Natural killer cell (primary cell): ENCODE measurements at regions not wholly inside any gene's neighbourhood (a gene's known extent, or its start where the extent isn't known, plus 50 kb on each side); places are given as distances from the start of the nearest gene placed in this dataset.

Experiments
- ATAC-seq, 3 donors: fragments of 150-1000 bp in 2 of 3; fragments of 200-7000 bp in 1 of 3; cut with Tn5 transposase; 1 replicate in 1 of 3; 2 replicates in 2 of 3; pipeline ENCODE4 v1.10.0; 2021; ENCODE audit warnings: mild to moderate bottlenecking in 2 of 3, moderate library complexity in 2 of 3
- DNase-seq, 2 donors: peaks; one replicate each; pipeline versions ENCODE4 v3.0.0 to v3.0.0-alpha.2; 2013 to 2021; ENCODE audit warnings: mixed read lengths in 1 of 2
- H3K27ac ChIP-seq: one replicate; pipeline ENCODE4 v1.5.1; 2013; ENCODE audit warnings: mild to moderate bottlenecking, low read length
- H3K27me3 ChIP-seq: one replicate; pipeline ENCODE4 v1.6.1; 2013; ENCODE audit warnings: low read length; ENCODE audit not compliant: control insufficient read depth, insufficient read depth
- H3K36me3 ChIP-seq: one replicate; pipeline ENCODE4 v1.6.1; 2013; ENCODE audit warnings: low read length; ENCODE audit not compliant: control insufficient read depth, insufficient read depth
- H3K4me1 ChIP-seq: one replicate; pipeline ENCODE4 v1.6.1; 2013; ENCODE audit warnings: low read length; ENCODE audit not compliant: control insufficient read depth, insufficient read depth
- H3K4me3 ChIP-seq: one replicate; pipeline ENCODE4 v1.5.1; 2013; ENCODE audit warnings: low read length
- H3K9me3 ChIP-seq: one replicate; pipeline ENCODE4 v1.6.1; 2013; ENCODE audit warnings: low read length; ENCODE audit not compliant: control insufficient read depth, insufficient read depth
- H3K27ac Mint-ChIP-seq, 2 donors: one replicate each; pipeline ENCODE4 v1.8.0; 2022; ENCODE audit warnings: mild to moderate bottlenecking in 2 of 2, mixed read lengths in 2 of 2, moderate library complexity in 1 of 2
- H3K27me3 Mint-ChIP-seq, 2 donors: one replicate each; pipeline ENCODE4 v1.8.0; 2022; ENCODE audit warnings: low read depth in 2 of 2, mixed read lengths in 2 of 2
- H3K36me3 Mint-ChIP-seq: one replicate; pipeline ENCODE4 v1.8.0; 2022; ENCODE audit warnings: mixed read lengths
- H3K4me1 Mint-ChIP-seq, 2 donors: one replicate each; pipeline ENCODE4 v1.8.0; 2022; ENCODE audit warnings: mixed read lengths in 2 of 2
- H3K4me3 Mint-ChIP-seq: one replicate; pipeline ENCODE4 v1.8.0; 2022; ENCODE audit warnings: mild to moderate bottlenecking, moderate library complexity, mixed read lengths
- H3K9me3 Mint-ChIP-seq, 2 donors: one replicate each; pipeline ENCODE4 v1.8.0; 2022; ENCODE audit warnings: mixed read lengths in 2 of 2
- WGBS: methylation state at CpG from one replicate; pipeline ENCODE4 v1.1.7; 2013; ENCODE audit warnings: missing lambda C conversion rate; ENCODE audit not compliant: insufficient coverage; 5-methylcytosine and 5-hydroxymethylcytosine counted together
- intact Hi-C: fragments of 100-400 bp; cut with micrococcal nuclease; formaldehyde crosslinking; loops from one replicate; pipeline ENCODE4 v1.14.2; 2022
- TF ChIP-seq, protein P1 (sequence below): fragments of 200-600 bp; IDR thresholded peaks from one replicate; pipeline ENCODE4 v1.8.0; 2022; ENCODE audit warnings: antibody characterized with exemption

DNA sequence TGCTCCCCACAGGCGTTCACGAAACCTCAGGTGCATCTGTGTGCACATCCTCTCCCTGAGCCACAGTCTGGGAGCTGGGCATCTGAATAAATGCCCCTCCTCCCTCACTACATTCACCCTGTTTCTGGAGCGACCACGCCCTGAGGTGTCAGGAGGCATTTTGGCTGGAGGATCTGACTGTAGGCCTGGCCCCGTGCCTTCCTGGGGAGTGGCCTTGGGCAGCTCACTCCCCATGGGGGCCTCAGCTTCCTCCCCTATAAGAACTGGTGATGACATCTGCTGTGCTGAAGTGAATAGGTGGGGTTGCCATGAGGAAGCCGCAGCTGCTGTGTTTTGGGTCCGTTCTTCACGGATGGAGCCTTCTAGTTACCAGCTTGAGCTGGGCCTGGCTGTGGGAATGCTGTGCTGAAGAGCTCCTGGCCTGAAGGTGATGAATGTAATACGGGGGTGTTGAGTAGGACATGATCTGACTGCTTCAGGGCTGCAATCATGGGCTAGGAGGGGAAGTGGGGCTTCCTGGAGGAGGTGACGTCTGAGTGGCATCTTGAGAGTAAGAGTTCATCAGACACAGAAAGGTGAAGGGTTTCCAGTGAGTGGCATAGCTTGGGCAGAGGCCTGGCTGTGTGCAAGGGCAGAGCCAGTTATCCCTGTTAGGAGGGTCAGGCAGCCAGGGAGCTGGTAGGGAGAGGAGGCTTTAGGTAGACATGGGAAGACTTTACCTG, 58.2 kb downstream of the GLI2 start:
- no peak for DNase-seq
- no peaks in the 10 kb centered on the region for H3K4me1 ChIP-seq
- H3K27ac Mint-ChIP-seq, result peak overlapping the region in 1 of 2 donors; percentile 30
- no peak overlapping the region for H3K27ac ChIP-seq
- no peak overlapping the region for H3K4me3 ChIP-seq
- H3K9me3 Mint-ChIP-seq, result no peaks in the 10 kb centered on the region
- ATAC-seq, result no peak
- H3K4me1 Mint-ChIP-seq, result no peaks in the 10 kb centered on the region
- H3K27me3 ChIP-seq, result no peaks in the 10 kb centered on the region
- intact Hi-C loops, result no loop called here
- H3K36me3 ChIP-seq, result no peaks in the 10 kb centered on the region
- TF ChIP-seq, protein P1, sequence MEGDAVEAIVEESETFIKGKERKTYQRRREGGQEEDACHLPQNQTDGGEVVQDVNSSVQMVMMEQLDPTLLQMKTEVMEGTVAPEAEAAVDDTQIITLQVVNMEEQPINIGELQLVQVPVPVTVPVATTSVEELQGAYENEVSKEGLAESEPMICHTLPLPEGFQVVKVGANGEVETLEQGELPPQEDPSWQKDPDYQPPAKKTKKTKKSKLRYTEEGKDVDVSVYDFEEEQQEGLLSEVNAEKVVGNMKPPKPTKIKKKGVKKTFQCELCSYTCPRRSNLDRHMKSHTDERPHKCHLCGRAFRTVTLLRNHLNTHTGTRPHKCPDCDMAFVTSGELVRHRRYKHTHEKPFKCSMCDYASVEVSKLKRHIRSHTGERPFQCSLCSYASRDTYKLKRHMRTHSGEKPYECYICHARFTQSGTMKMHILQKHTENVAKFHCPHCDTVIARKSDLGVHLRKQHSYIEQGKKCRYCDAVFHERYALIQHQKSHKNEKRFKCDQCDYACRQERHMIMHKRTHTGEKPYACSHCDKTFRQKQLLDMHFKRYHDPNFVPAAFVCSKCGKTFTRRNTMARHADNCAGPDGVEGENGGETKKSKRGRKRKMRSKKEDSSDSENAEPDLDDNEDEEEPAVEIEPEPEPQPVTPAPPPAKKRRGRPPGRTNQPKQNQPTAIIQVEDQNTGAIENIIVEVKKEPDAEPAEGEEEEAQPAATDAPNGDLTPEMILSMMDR, result no peak
- no peaks in the 10 kb centered on the region for H3K9me3 ChIP-seq
- WGBS, result 73% methylated on average over 10 of the region's 10 CpGs
- H3K4me3 Mint-ChIP-seq, result no peak overlapping the region
- no peaks in the 10 kb centered on the region for H3K36me3 Mint-ChIP-seq
- H3K27me3 Mint-ChIP-seq, result no peaks in the 10 kb centered on the region

DNA sequence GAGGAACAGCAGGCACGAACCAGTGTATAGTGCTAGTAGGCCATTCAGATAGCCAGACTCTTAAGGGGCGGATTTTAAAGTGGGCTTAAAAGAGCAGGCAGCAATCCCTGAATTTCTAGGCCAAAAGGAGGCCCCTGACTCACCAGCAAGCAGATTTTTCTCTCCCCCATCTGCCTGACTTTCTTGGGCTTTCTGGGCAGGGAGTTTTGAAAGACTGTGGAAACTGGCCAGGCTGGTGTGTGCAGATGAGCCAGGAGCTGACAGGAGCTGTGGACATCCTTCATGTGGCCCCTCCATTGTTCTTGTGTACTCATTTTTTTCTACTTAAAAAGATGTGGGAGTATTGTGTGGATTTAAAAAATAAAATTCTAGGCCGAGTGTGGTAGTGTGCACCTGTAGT, 59.0 kb downstream of the GLI2 start:
- Histone ChIP-seq H3K9me3 (no peaks in the 10 kb centered on the region), H3K27me3 (no peaks in the 10 kb centered on the region), H3K36me3 (no peaks in the 10 kb centered on the region), H3K4me1 (no peaks in the 10 kb centered on the region), H3K4me3 (no peak overlapping the region), H3K27ac (no peak overlapping the region)
- WGBS, result 74% methylated on average over 3 of the region's 3 CpGs
- Mint-ChIP-seq H3K4me1 (no peaks in the 10 kb centered on the region), H3K9me3 (no peaks in the 10 kb centered on the region), H3K36me3 (no peaks in the 10 kb centered on the region), H3K27me3 (no peaks in the 10 kb centered on the region), H3K4me3 (no peak overlapping the region), H3K27ac (no peak overlapping the region)
- DNase-seq (no peak), ATAC-seq (no peak)
- TF ChIP-seq, protein P1, result no peak
- intact Hi-C loops, result no loop called here

DNA sequence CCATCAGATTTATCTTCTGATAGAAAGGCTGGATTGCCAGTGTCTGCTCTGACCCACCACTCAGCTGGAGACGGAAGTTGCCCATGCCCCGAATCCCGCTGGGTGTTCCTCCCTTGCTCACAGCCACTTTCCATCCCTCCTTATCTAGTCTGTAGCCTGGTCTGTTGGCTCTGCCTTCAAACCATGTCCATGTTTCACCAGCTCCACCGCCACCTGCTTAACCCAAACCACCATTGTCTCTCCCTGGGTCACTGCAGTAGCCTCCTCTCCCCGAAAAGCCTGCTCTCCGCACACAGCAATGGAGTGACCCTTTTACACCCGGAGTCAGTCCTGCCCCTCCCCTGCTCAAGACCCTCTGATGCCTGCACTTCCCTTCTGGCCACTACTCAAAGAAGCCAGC, 60.4 kb downstream of the GLI2 start:
- Histone ChIP-seq H3K27ac (no peak overlapping the region), H3K4me1 (no peaks in the 10 kb centered on the region), H3K9me3 (no peaks in the 10 kb centered on the region), H3K27me3 (no peaks in the 10 kb centered on the region), H3K36me3 (no peaks in the 10 kb centered on the region), H3K4me3 (no peak overlapping the region)
- no peak for ATAC-seq
- no peaks in the 10 kb centered on the region for H3K36me3 Mint-ChIP-seq
- H3K27ac Mint-ChIP-seq, result no peak overlapping the region
- DNase-seq, result no peak
- intact Hi-C loops, result no loop called here
- TF ChIP-seq, protein P1, result no peak
- H3K4me3 Mint-ChIP-seq, result no peak overlapping the region
- H3K9me3 Mint-ChIP-seq, result no peaks in the 10 kb centered on the region
- 83% methylated on average over 7 of the region's 7 CpGs for WGBS
- H3K27me3 Mint-ChIP-seq, result no peaks in the 10 kb centered on the region
- H3K4me1 Mint-ChIP-seq, result no peaks in the 10 kb centered on the region
